ENCODE measurements at regions not wholly inside any gene's neighbourhood (a gene's known extent, or its start where the extent isn't known, plus 50 kb on each side); places are given as distances from the start of the nearest gene placed in this dataset.

- Histone ChIP-seq H3K9me3 (no peaks in the 10 kb centered on the region), H3K4me3 (no peak overlapping the region), H3K4me2 (no peak overlapping the region), H3K27ac (no peak overlapping the region), H3K4me1 (no peaks in the 10 kb centered on the region)
- CTCF ChIA-PET = interaction anchor here (1.4 to 2.2 kb wide), 2 partner anchors 13 to 210 kb away, joined by 3 to 7 read pairs; no protein-coding TSS in a partner anchor
- TF ChIP-seq ZFP36 (IDR thresholded peaks at IDR 0.05; ENCODE audit: borderline replicate concordance, partially characterized antibody) = no peak
- TF ChIP-seq HOXA7 (CRISPR knock-in tag; IDR thresholded peaks at IDR 0.05) = no peak
- TF ChIP-seq KDM1A (IDR thresholded peaks at IDR 0.05; ENCODE audit: low read depth) = no peak
- TF ChIP-seq CBX8 (IDR thresholded peaks at IDR 0.05) = no peak
- no peak for TF ChIP-seq CBX2 (IDR thresholded peaks at IDR 0.05; ENCODE audit: borderline replicate concordance, low read depth)
- TF ChIP-seq, protein P1, sequence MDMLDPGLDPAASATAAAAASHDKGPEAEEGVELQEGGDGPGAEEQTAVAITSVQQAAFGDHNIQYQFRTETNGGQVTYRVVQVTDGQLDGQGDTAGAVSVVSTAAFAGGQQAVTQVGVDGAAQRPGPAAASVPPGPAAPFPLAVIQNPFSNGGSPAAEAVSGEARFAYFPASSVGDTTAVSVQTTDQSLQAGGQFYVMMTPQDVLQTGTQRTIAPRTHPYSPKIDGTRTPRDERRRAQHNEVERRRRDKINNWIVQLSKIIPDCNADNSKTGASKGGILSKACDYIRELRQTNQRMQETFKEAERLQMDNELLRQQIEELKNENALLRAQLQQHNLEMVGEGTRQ (IDR thresholded peaks at IDR 0.05) = no peak
- no peak for TF ChIP-seq ELK1 (IDR thresholded peaks at IDR 0.05; ENCODE audit: low read depth, low read length)
- no peak for TF ChIP-seq MAX (IDR thresholded peaks at IDR 0.05)
- TF ChIP-seq TFCP2L1 (CRISPR knock-in tag; IDR thresholded peaks at IDR 0.05) = no peak
- TF ChIP-seq JUNB (IDR thresholded peaks at IDR 0.05) = no peak
- TF ChIP-seq, protein P2, sequence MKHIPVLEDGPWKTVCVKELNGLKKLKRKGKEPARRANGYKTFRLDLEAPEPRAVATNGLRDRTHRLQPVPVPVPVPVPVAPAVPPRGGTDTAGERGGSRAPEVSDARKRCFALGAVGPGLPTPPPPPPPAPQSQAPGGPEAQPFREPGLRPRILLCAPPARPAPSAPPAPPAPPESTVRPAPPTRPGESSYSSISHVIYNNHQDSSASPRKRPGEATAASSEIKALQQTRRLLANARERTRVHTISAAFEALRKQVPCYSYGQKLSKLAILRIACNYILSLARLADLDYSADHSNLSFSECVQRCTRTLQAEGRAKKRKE (CRISPR knock-in tag; IDR thresholded peaks at IDR 0.05; ENCODE audit: low read depth) = no peak
- no peak for TF ChIP-seq EHMT2 (IDR thresholded peaks at IDR 0.05; ENCODE audit: low read depth)
- TF ChIP-seq ZSCAN20 (CRISPR knock-in tag; IDR thresholded peaks at IDR 0.05) = no peak
- no peak for TF ChIP-seq MAZ (IDR thresholded peaks at IDR 0.05; ENCODE audit: borderline replicate concordance, low read depth, low read length)
- no peak for TF ChIP-seq ZC3H11A (IDR thresholded peaks at IDR 0.05)
- no peak for TF ChIP-seq NR3C1 (IDR thresholded peaks at IDR 0.05)
- no peak for TF ChIP-seq REST (IDR thresholded peaks at IDR 0.05)
- DNase-seq (ENCODE audit: low read depth in 1 of 2, low spot score in 1 of 2) (no peak), ATAC-seq (no peak), FAIRE-seq (no peak)
- POLR2A ChIA-PET = no interaction called here
- WGBS (ENCODE audit: missing lambda C conversion rate) = 9% methylated on average over 2 of the region's 2 CpGs
These were observed 59.2 kb upstream of the STK32A start for GRCh38 chr5:147175516-147176097.

GRCh38 chr5:147176422-147176821 lies 58.4 kb upstream of the STK32A start:
- Histone ChIP-seq H3K4me1 (no peaks in the 10 kb centered on the region), H3K4me2 (no peak overlapping the region), H3K9me3 (no peaks in the 10 kb centered on the region), H3K27ac (no peak overlapping the region), H3K4me3 (no peak overlapping the region)
- DNase-seq (ENCODE audit: low read depth in 1 of 2, low spot score in 1 of 2) (no peak), ATAC-seq (no peak), FAIRE-seq (no peak)
- WGBS (ENCODE audit: missing lambda C conversion rate) = 46% methylated on average over 4 of the region's 4 CpGs
- ChIA-PET POLR2A (no interaction called here), CTCF (interaction anchor here (1.4 to 2.2 kb wide), 2 partner anchors 12 to 211 kb away, joined by 3 to 7 read pairs; no protein-coding TSS in a partner anchor)
- TF ChIP-seq MAZ (IDR thresholded peaks at IDR 0.05; ENCODE audit: borderline replicate concordance, low read depth, low read length) = no peak
- TF ChIP-seq CTCF (IDR thresholded peaks at IDR 0.05) = no peak
- TF ChIP-seq FOXS1 (CRISPR knock-in tag; IDR thresholded peaks at IDR 0.05) = no peak
- TF ChIP-seq POLR2AphosphoS2 (conservative IDR thresholded peaks at IDR 0.05; ENCODE audit: low read length) = no peak
- no peak for TF ChIP-seq ZNF302 (CRISPR knock-in tag; IDR thresholded peaks at IDR 0.05)
- no peak for TF ChIP-seq NR3C1 (IDR thresholded peaks at IDR 0.05)
- TF ChIP-seq NFE2L2 (conservative IDR thresholded peaks at IDR 0.05; ENCODE audit: low read length) = no peak
- TF ChIP-seq RFX5 (IDR thresholded peaks at IDR 0.05) = no peak
- TF ChIP-seq EHMT2 (IDR thresholded peaks at IDR 0.05; ENCODE audit: low read depth) = no peak
- TF ChIP-seq RNF2 (IDR thresholded peaks at IDR 0.05; ENCODE audit: borderline replicate concordance, low read depth) = no peak
- no peak for TF ChIP-seq TFCP2L1 (CRISPR knock-in tag; IDR thresholded peaks at IDR 0.05)
- no peak for TF ChIP-seq ELK1 (IDR thresholded peaks at IDR 0.05; ENCODE audit: low read depth, low read length)
- TF ChIP-seq E2F6 (IDR thresholded peaks at IDR 0.05; ENCODE audit: borderline replicate concordance, low read depth) = no peak
- no peak for TF ChIP-seq JUN (IDR thresholded peaks at IDR 0.05)
- TF ChIP-seq TP53 (CRISPR knock-in tag; IDR thresholded peaks at IDR 0.05) = no peak
